ENCODE measurements at regions not wholly inside any gene's neighbourhood (a gene's known extent, or its start where the extent isn't known, plus 50 kb on each side); places are given as distances from the start of the nearest gene placed in this dataset.

DNA sequence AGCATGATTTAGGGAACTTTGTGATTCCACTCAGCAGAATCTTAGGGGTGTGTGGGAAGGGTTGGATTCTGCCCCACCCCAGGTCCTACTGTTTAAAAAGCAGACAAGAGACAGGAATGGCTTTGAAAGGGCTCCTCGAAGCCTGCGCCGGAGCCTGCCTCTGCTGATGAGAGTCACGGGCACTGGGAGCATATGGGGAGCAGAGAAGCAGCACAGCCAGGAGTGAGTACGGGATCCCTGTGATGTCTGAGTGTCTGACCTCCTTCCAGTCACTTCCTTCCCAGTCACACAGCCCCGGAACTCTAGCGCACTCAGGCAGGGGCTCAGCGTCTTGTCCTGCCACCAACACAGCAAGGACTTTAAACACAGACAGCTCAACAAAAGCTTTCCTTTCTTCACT lies 514.9 kb upstream of the DPP6 start:
- Histone ChIP-seq H3K4me3 (no peak overlapping the region), H3K27me3 (no peaks in the 10 kb centered on the region), H3K27ac (no peak overlapping the region), H3K9me3 (no peaks in the 10 kb centered on the region), H3K4me1 (no peaks in the 10 kb centered on the region), H3K36me3 (no peaks in the 10 kb centered on the region)
- WGBS, 2 donors, result 52 to 54% methylated on average over 8 of the region's 8 CpGs
- ATAC-seq (ENCODE audit: low FRiP score in 2 of 2) (no peak), DNase-seq (no peak)
- TF ChIP-seq EP300 (IDR thresholded peaks at IDR 0.05) (no peak), POLR2A (IDR thresholded peaks at IDR 0.05) (no peak), POLR2AphosphoS5 (IDR thresholded peaks at IDR 0.05) (no peak)
- TF ChIP-seq, protein P1, sequence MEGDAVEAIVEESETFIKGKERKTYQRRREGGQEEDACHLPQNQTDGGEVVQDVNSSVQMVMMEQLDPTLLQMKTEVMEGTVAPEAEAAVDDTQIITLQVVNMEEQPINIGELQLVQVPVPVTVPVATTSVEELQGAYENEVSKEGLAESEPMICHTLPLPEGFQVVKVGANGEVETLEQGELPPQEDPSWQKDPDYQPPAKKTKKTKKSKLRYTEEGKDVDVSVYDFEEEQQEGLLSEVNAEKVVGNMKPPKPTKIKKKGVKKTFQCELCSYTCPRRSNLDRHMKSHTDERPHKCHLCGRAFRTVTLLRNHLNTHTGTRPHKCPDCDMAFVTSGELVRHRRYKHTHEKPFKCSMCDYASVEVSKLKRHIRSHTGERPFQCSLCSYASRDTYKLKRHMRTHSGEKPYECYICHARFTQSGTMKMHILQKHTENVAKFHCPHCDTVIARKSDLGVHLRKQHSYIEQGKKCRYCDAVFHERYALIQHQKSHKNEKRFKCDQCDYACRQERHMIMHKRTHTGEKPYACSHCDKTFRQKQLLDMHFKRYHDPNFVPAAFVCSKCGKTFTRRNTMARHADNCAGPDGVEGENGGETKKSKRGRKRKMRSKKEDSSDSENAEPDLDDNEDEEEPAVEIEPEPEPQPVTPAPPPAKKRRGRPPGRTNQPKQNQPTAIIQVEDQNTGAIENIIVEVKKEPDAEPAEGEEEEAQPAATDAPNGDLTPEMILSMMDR (IDR thresholded peaks at IDR 0.05), result no peak

DNA sequence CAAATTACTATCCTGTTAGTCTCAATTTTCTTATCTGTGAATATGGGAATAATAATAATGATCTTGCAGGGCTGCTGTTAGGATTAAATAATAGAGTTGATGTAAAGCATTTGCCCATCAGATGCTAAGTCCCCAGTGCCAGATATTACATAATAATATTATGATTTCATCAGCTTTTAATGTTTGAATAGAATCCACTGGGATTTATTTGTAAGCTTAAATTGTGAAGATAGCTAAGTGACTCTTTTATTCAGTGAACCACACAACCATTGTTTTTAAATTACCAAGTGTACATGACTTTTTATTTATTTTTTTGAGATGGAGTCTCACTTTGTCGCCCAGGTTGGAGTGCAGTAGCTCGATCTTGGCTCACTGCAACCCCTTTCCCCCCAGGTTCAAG lies 510.3 kb upstream of the DPP6 start:
- H3K36me3 ChIP-seq, result no peaks in the 10 kb centered on the region
- TF ChIP-seq, protein P1 (IDR thresholded peaks at IDR 0.05), result no peak
- TF ChIP-seq POLR2AphosphoS5 (IDR thresholded peaks at IDR 0.05) (no peak), POLR2A (IDR thresholded peaks at IDR 0.05) (no peak), EP300 (IDR thresholded peaks at IDR 0.05) (no peak)
- no peaks in the 10 kb centered on the region for H3K27me3 ChIP-seq
- H3K27ac ChIP-seq, result no peak overlapping the region
- H3K4me3 ChIP-seq, result no peak overlapping the region
- 87 to 91% methylated on average over 2 of the region's 2 CpGs for WGBS, 2 donors
- H3K4me1 ChIP-seq, result no peaks in the 10 kb centered on the region
- DNase-seq (no peak), ATAC-seq (ENCODE audit: low FRiP score in 2 of 2) (no peak)
- no peaks in the 10 kb centered on the region for H3K9me3 ChIP-seq

DNA sequence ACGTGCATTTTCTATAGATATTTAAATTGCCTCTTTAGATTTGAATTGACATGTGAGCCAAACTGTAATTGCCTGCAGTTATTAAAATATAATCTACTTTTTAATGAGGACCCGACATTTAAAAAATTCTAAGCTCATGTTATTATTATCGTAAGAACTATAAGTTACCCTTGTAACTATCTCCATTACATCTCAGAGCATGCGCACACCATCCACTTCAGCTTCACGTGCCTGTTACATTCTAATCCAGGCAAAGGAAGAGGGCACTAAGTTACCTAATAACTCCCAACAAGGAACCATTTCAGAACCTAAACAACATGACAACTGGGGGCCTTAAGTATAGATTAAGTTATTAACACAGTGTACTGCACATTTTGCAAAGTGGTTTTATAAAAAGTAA lies 509.0 kb upstream of the DPP6 start:
- H3K27ac ChIP-seq, result no peak overlapping the region
- no peak for ATAC-seq (ENCODE audit: low FRiP score in 2 of 2)
- 86 to 90% methylated on average over 5 of the region's 5 CpGs for WGBS, 2 donors
- no peak for TF ChIP-seq EP300 (IDR thresholded peaks at IDR 0.05)
- no peak for DNase-seq
- no peaks in the 10 kb centered on the region for H3K27me3 ChIP-seq
- no peaks in the 10 kb centered on the region for H3K36me3 ChIP-seq
- H3K4me3 ChIP-seq, result no peak overlapping the region
- no peaks in the 10 kb centered on the region for H3K4me1 ChIP-seq
- no peaks in the 10 kb centered on the region for H3K9me3 ChIP-seq

DNA sequence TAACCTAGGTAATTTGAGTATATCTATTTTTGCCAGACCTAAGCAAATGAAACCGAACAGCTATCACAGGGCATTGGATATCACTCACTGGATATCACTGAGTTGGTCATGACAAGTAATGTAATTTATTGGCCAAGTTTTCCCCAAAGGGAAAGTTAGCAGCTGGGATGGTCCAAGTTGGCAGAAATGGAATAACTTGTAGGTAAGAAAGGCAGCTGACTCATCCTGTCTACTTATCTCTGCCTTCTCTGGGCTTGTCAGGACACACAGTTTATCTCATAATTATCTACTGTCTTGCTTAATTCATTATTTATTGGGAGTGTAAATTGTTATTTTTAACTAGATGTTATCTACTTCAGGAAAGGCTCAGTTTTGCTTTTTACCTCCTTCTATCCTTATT lies 502.0 kb upstream of the DPP6 start:
- no peak for ATAC-seq (ENCODE audit: low FRiP score in 2 of 2)
- 83 to 87% methylated on average over 1 of the region's 1 CpG for WGBS, 2 donors
- Histone ChIP-seq H3K4me3 (no peak overlapping the region), H3K9me3 (no peaks in the 10 kb centered on the region), H3K27me3 (no peaks in the 10 kb centered on the region), H3K27ac (no peak overlapping the region), H3K36me3 (no peaks in the 10 kb centered on the region), H3K4me1 (no peaks in the 10 kb centered on the region)
- DNase-seq, result no peak
- no peak for TF ChIP-seq POLR2AphosphoS5 (IDR thresholded peaks at IDR 0.05)

DNA sequence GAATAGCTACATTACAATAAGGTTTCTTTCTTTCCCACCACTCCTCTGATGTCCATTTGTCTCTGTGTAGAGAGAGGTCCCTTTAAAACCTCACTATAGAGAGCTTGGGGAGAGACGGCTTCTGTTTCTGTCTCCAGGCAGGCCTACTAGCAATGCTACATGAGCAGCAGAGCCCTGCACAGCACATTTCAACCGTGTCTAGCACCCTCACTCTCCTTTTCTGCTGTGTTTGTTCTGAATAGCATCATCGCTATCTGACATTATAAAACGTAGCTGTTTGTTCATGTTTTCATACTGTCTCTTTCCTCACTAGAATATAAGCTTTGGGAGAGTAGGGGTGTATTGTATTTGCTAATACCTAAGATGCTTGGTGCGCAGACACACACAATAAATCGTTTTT lies 487.8 kb upstream of the DPP6 start:
- Histone ChIP-seq H3K27ac (no peak overlapping the region), H3K9me3 (peaks cover 0 to 5% (median 0%) of the 10 kb centered on the region in 4 donors), H3K4me1 (no peaks in the 10 kb centered on the region), H3K36me3 (no peaks in the 10 kb centered on the region), H3K27me3 (no peaks in the 10 kb centered on the region), H3K4me3 (no peak overlapping the region)
- ATAC-seq (ENCODE audit: low FRiP score in 2 of 2) (no peak), DNase-seq (no peak)
- 74 to 76% methylated on average over 6 of the region's 6 CpGs for WGBS, 2 donors
- TF ChIP-seq, protein P1 (IDR thresholded peaks at IDR 0.05), result no peak
- TF ChIP-seq POLR2A (IDR thresholded peaks at IDR 0.05) (no peak), EP300 (IDR thresholded peaks at IDR 0.05) (no peak), POLR2AphosphoS5 (IDR thresholded peaks at IDR 0.05) (no peak)

DNA sequence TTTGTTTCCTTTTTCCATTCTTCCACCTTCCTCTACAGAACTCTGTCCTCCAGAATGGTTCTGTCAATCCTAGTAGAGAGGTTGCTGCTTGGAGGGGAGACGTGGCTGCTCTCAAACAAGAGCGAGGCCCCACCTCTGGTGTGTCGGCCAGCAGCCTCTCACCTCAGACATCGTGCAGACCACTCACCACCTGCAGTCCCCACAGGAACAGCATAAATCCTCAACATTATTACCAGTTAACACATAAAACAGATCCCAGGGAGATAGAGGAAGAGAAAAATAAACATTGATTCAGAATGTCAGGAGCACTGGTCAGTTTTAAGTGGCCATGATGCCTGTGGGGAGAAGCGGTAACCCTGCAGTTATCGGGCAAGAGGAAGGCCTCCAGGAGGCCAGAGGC lies 485.9 kb upstream of the DPP6 start:
- ATAC-seq (ENCODE audit: low FRiP score in 2 of 2) (no peak), DNase-seq (peak in 1 of 2 donors; percentile 4)
- no peaks in the 10 kb centered on the region for H3K4me1 ChIP-seq
- no peak overlapping the region for H3K27ac ChIP-seq
- H3K4me3 ChIP-seq, result no peak overlapping the region
- peaks cover 0 to 24% (median under 1%) of the 10 kb centered on the region in 4 donors for H3K9me3 ChIP-seq
- TF ChIP-seq EP300 (IDR thresholded peaks at IDR 0.05), result no peak
- no peak for TF ChIP-seq POLR2AphosphoS5 (IDR thresholded peaks at IDR 0.05)
- H3K36me3 ChIP-seq, result no peaks in the 10 kb centered on the region
- H3K27me3 ChIP-seq, result no peaks in the 10 kb centered on the region
- WGBS, 2 donors, result 66 to 73% methylated on average over 6 of the region's 6 CpGs
